HG02943 (cell line): ENCODE measurements at regions not wholly inside any gene's neighbourhood (a gene's known extent, or its start where the extent isn't known, plus 50 kb on each side); places are given as distances from the start of the nearest gene placed in this dataset.
A peak's percentile ranks its signal among the peaks of the same experiment; 100 is the strongest.
"Not testable (repeated sequence)": the region's sequence is repeated elsewhere in the genome, so short reads cannot be mapped to it uniquely, and the experiment has no call there.

ENCODE experiments used
- ATAC-seq: cut with Tn5 transposase; IDR thresholded peaks from one replicate; pipeline ENCODE4 v1.9.1; 2021; ENCODE audit warnings: mild to moderate bottlenecking, low read depth, moderate library complexity; ENCODE audit not compliant: unreplicated experiment

GRCh38 chr2:138252587-138252986, 249.0 kb upstream of the SPOPL start:
- ATAC-seq: no peak

- ATAC-seq: no peak
Observed at GRCh38 chr2:138255670-138256069, 245.9 kb upstream of the SPOPL start.

GRCh38 chr2:138267161-138267901, 234.2 kb upstream of the SPOPL start:
- ATAC-seq: peak; percentile 67

GRCh38 chr2:138267902-138268254, 233.7 kb upstream of the SPOPL start:
- no peak for ATAC-seq

GRCh38 chr2:138269765-138270164, 231.8 kb upstream of the SPOPL start:
- ATAC-seq: no peak

GRCh38 chr2:138271467-138271866, 230.1 kb upstream of the SPOPL start:
- no peak for ATAC-seq

- ATAC-seq: no peak
Observed at GRCh38 chr2:138272524-138273195, 228.9 kb upstream of the SPOPL start.

- ATAC-seq: not testable (repeated sequence)
Observed at GRCh38 chr2:138273280-138273679, 228.3 kb upstream of the SPOPL start.

GRCh38 chr2:138274421-138275291, 226.9 kb upstream of the SPOPL start:
- no peak for ATAC-seq

- ATAC-seq: no peak
Observed at GRCh38 chr2:138275292-138275690, 226.3 kb upstream of the SPOPL start.

- ATAC-seq: no peak
Observed at GRCh38 chr2:138275881-138276280, 225.7 kb upstream of the SPOPL start.

GRCh38 chr2:138276339-138276738, 225.2 kb upstream of the SPOPL start:
- no peak for ATAC-seq

GRCh38 chr2:138277062-138277461, 224.5 kb upstream of the SPOPL start:
- ATAC-seq: no peak

GRCh38 chr2:138279871-138280270, 221.7 kb upstream of the SPOPL start:
- no peak for ATAC-seq

- no peak for ATAC-seq
Observed at GRCh38 chr2:138280999-138281695, 220.4 kb upstream of the SPOPL start.

GRCh38 chr2:138282014-138282672, 219.4 kb upstream of the SPOPL start:
- no peak for ATAC-seq

GRCh38 chr2:138291805-138292204, 209.8 kb upstream of the SPOPL start:
- no peak for ATAC-seq

GRCh38 chr2:138293045-138293444, 208.5 kb upstream of the SPOPL start:
- ATAC-seq: no peak

GRCh38 chr2:138293549-138293948, 208.0 kb upstream of the SPOPL start:
- ATAC-seq: no peak

- no peak for ATAC-seq
Observed at GRCh38 chr2:138294451-138294850, 207.1 kb upstream of the SPOPL start.
